ENCODE measurements at regions not wholly inside any gene's neighbourhood (a gene's known extent, or its start where the extent isn't known, plus 50 kb on each side); places are given as distances from the start of the nearest gene placed in this dataset.

GRCh38 chr4:96355414-96355813 lies 515.5 kb downstream of the PDHA2 start:
- H3K4me3 ChIP-seq (ENCODE audit: insufficient read depth, low read length), result no peak overlapping the region
- no peaks in the 10 kb centered on the region for H3K27me3 ChIP-seq (ENCODE audit: insufficient read depth, low read length)
- H2AFZ ChIP-seq (ENCODE audit: low read length), result no peak overlapping the region
- H3K27ac ChIP-seq (ENCODE audit: low read depth, low read length), result no peak overlapping the region
- no peaks in the 10 kb centered on the region for H3K36me3 ChIP-seq (ENCODE audit: insufficient read depth, low read length)
- H3K4me2 ChIP-seq (ENCODE audit: insufficient read depth, low read length), result no peak overlapping the region
- no peaks in the 10 kb centered on the region for H3K79me2 ChIP-seq (ENCODE audit: insufficient read depth, low read length)
- H4K20me1 ChIP-seq (ENCODE audit: insufficient read depth, low read length), result no peaks in the 10 kb centered on the region
- DNase-seq (ENCODE audit: insufficient read length, low spot score, missing footprints), result no peak
- no peak for TF ChIP-seq CTCF (IDR thresholded peaks at IDR 0.05; ENCODE audit: extremely low read depth, low read depth, low read length)
- no peaks in the 10 kb centered on the region for H3K9me3 ChIP-seq (ENCODE audit: low read depth, low read length)
- no peaks in the 10 kb centered on the region for H3K4me1 ChIP-seq (ENCODE audit: insufficient read depth, low read length)

- Histone ChIP-seq H3K4me3 (ENCODE audit: insufficient read depth, low read length) (no peak overlapping the region), H3K4me1 (ENCODE audit: insufficient read depth, low read length) (no peaks in the 10 kb centered on the region)
- no peak for DNase-seq (ENCODE audit: insufficient read length, low spot score, missing footprints)
These were observed 516.9 kb downstream of the PDHA2 start for GRCh38 chr4:96356591-96357370.

GRCh38 chr4:96366632-96367031 lies 526.7 kb downstream of the PDHA2 start:
- H3K36me3 ChIP-seq (ENCODE audit: insufficient read depth, low read length), result no peaks in the 10 kb centered on the region
- H3K27me3 ChIP-seq (ENCODE audit: insufficient read depth, low read length), result no peaks in the 10 kb centered on the region
- no peaks in the 10 kb centered on the region for H3K79me2 ChIP-seq (ENCODE audit: insufficient read depth, low read length)
- no peaks in the 10 kb centered on the region for H3K9me3 ChIP-seq (ENCODE audit: low read depth, low read length)
- DNase-seq (ENCODE audit: insufficient read length, low spot score, missing footprints), result no peak
- H3K4me3 ChIP-seq (ENCODE audit: insufficient read depth, low read length), result no peak overlapping the region
- TF ChIP-seq CTCF (IDR thresholded peaks at IDR 0.05; ENCODE audit: extremely low read depth, low read depth, low read length), result no peak
- no peak overlapping the region for H3K27ac ChIP-seq (ENCODE audit: low read depth, low read length)
- H4K20me1 ChIP-seq (ENCODE audit: insufficient read depth, low read length), result no peaks in the 10 kb centered on the region
- H3K4me2 ChIP-seq (ENCODE audit: insufficient read depth, low read length), result no peak overlapping the region
- no peak overlapping the region for H2AFZ ChIP-seq (ENCODE audit: low read length)
- no peaks in the 10 kb centered on the region for H3K4me1 ChIP-seq (ENCODE audit: insufficient read depth, low read length)

More at GRCh38 chr4:96356591-96357370, 516.9 kb downstream of the PDHA2 start:
- Histone ChIP-seq H3K9me3 (ENCODE audit: low read depth, low read length) (no peaks in the 10 kb centered on the region), H3K27me3 (ENCODE audit: insufficient read depth, low read length) (no peaks in the 10 kb centered on the region), H3K4me2 (ENCODE audit: insufficient read depth, low read length) (no peak overlapping the region), H4K20me1 (ENCODE audit: insufficient read depth, low read length) (no peaks in the 10 kb centered on the region), H2AFZ (ENCODE audit: low read length) (no peak overlapping the region), H3K36me3 (ENCODE audit: insufficient read depth, low read length) (no peaks in the 10 kb centered on the region), H3K79me2 (ENCODE audit: insufficient read depth, low read length) (no peaks in the 10 kb centered on the region), H3K27ac (ENCODE audit: low read depth, low read length) (no peak overlapping the region)
- no peak for TF ChIP-seq CTCF (IDR thresholded peaks at IDR 0.05; ENCODE audit: extremely low read depth, low read depth, low read length)

- Histone ChIP-seq H3K4me2 (ENCODE audit: insufficient read depth, low read length) (no peak overlapping the region), H2AFZ (ENCODE audit: low read length) (no peak overlapping the region), H4K20me1 (ENCODE audit: insufficient read depth, low read length) (no peaks in the 10 kb centered on the region), H3K27me3 (ENCODE audit: insufficient read depth, low read length) (no peaks in the 10 kb centered on the region), H3K36me3 (ENCODE audit: insufficient read depth, low read length) (no peaks in the 10 kb centered on the region), H3K4me3 (ENCODE audit: insufficient read depth, low read length) (no peak overlapping the region), H3K79me2 (ENCODE audit: insufficient read depth, low read length) (no peaks in the 10 kb centered on the region), H3K9me3 (ENCODE audit: low read depth, low read length) (no peaks in the 10 kb centered on the region), H3K4me1 (ENCODE audit: insufficient read depth, low read length) (no peaks in the 10 kb centered on the region), H3K27ac (ENCODE audit: low read depth, low read length) (no peak overlapping the region)
- no peak for DNase-seq (ENCODE audit: insufficient read length, low spot score, missing footprints)
- no peak for TF ChIP-seq CTCF (IDR thresholded peaks at IDR 0.05; ENCODE audit: extremely low read depth, low read depth, low read length)
These were observed 535.5 kb downstream of the PDHA2 start for GRCh38 chr4:96375367-96375766.
